Heart left ventricle (tissue), 16 donors: ENCODE measurements at regions not wholly inside any gene's neighbourhood (a gene's known extent, or its start where the extent isn't known, plus 50 kb on each side); places are given as distances from the start of the nearest gene placed in this dataset.

Experiments used
- ATAC-seq, 4 donors: fragments of 200-7000 bp; cut with Tn5 transposase; one replicate each; pipeline ENCODE4 v1.9.1; 2020 to 2022; ENCODE audit warnings: moderate library complexity in 4 of 4, mild to moderate bottlenecking in 3 of 4, moderate number of reproducible peaks in 1 of 4
- DNase-seq, 5 donors: peaks; one replicate each; pipeline ENCODE4 v3.0.0-alpha.2; 2020
- H3K27ac ChIP-seq, 12 donors: fragments of 200-600 bp; sonication (generic) in 4 of 12; one replicate each; pipeline versions ENCODE4 v1.5.0 to v1.8.0; 2016 to 2022; ENCODE audit warnings: mild to moderate bottlenecking in 2 of 12
- H3K27me3 ChIP-seq, 9 donors: fragments of 200-600 bp; sonication (generic) in 2 of 9; one replicate each; pipeline versions ENCODE4 v1.5.1 to v1.8.0; 2016 to 2022; ENCODE audit warnings: mild to moderate bottlenecking in 3 of 9
- H3K36me3 ChIP-seq, 9 donors: fragments of 200-600 bp; sonication (generic) in 2 of 9; one replicate each; pipeline versions ENCODE4 v1.5.0 to v1.8.0; 2018 to 2022; ENCODE audit warnings: mild to moderate bottlenecking in 2 of 9
- H3K4me1 ChIP-seq, 12 donors: fragments of 200-600 bp; sonication (generic) in 4 of 12; one replicate each; pipeline versions ENCODE4 v1.5.0 to v1.8.0; 2016 to 2022; ENCODE audit warnings: mild to moderate bottlenecking in 3 of 12
- H3K4me3 ChIP-seq, 12 donors: fragments of 200-600 bp; sonication (generic) in 4 of 12; one replicate each; pipeline versions ENCODE4 v1.5.0 to v1.8.0; 2017 to 2022; ENCODE audit warnings: mild to moderate bottlenecking in 9 of 12, moderate library complexity in 4 of 12
- H3K9me3 ChIP-seq, 12 donors: fragments of 200-600 bp; sonication (generic) in 4 of 12; one replicate each; pipeline versions ENCODE4 v1.5.0 to v1.8.0; 2016 to 2022; ENCODE audit warnings: mild to moderate bottlenecking in 1 of 12
- POLR2A ChIP-seq, 2 donors: fragments of 450-650 bp; IDR thresholded peaks; one replicate each; pipeline ENCODE4 v1.6.1; 2017; ENCODE audit warnings: antibody characterized with exemption in 2 of 2, mild to moderate bottlenecking in 2 of 2, moderate library complexity in 2 of 2
- WGBS, 4 donors: extraction: QIAGEN DNeasy Blood & Tissue Kit in 2 of 4; methylation state at CpG; one replicate each; pipeline versions ENCODE4 v1.1.5 to v1.1.7; 2013 to 2018; 5-methylcytosine and 5-hydroxymethylcytosine counted together
- intact Hi-C, 10 donors: fragments of 100-400 bp; cut with DNase I; formaldehyde crosslinking; loops; one replicate each; pipeline versions ENCODE4 v1.11.1 to v1.14.2; 2022
- TF ChIP-seq, protein P1 (sequence below), 12 donors: fragments of 200-600 bp; sonication (generic) in 4 of 12; IDR thresholded peaks; one replicate each; pipeline versions ENCODE4 v1.5.0 to v1.8.0; 2018 to 2022; ENCODE audit warnings: antibody characterized with exemption in 12 of 12, mild to moderate bottlenecking in 5 of 12
- donor health status: ischemic (EF 13 %, LVEDD 7.1; RV severe dilation, severe dysfunction).
- donor health status: healthy with polysubstance abuse.
- donor health status: DM: no; HTN: yes; CAD: no.
- donor health status: DM: no; HTN: no; CAD: no.
- donor health status: ischemic (EF 25% LVEDD 6.9; RV normal size, moderate dysfunction).
- donor health status: ischemic (EF 25% LVEDD 5.7; RV mildly dilated, moderate dysfunction).
- donor health status: healthy.
- donor health status: DM: yes; HTN: yes; CAD: no.
- donor health status: ischemic (EF 35%, LVEDD 5.7; RV mildly dilated, moderate dysfunction).
- donor health status: nonischemic (EF 11% LVEDD 7.7; RV severe dilation, severe dysfunction).
- donor health status: DM: yes; HTN: yes; CAD: no.
- donor health status: PGD.
- donor health status: ischemic (EF 29% LVEDD 5.4; RV normal size, mild dysfunction).
- donor health status: nonischemic (EF 23%, LVEDD 6.1; RV moderate dilation, normal function).

DNA sequence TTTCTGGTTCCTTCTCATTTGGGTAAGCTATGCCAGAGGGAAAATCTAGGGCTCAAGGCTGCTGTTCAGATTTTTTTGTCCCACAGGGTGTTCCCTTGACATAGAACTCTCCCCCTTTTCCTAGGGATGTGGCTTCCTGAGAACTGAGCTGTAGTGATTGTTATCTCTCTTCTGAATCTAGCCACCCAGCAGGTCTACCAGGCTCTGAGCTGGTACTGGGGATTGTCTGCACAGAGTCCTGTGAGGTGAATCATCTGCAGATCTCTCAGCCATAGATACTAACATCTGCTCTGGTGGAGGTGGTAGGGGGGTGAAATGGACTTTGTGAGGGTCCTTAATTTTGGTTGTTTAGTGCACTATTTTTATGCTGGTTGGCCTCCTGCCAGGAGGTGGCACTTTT is 167.3 kb upstream of the PGR start:
- TF ChIP-seq, protein P1, sequence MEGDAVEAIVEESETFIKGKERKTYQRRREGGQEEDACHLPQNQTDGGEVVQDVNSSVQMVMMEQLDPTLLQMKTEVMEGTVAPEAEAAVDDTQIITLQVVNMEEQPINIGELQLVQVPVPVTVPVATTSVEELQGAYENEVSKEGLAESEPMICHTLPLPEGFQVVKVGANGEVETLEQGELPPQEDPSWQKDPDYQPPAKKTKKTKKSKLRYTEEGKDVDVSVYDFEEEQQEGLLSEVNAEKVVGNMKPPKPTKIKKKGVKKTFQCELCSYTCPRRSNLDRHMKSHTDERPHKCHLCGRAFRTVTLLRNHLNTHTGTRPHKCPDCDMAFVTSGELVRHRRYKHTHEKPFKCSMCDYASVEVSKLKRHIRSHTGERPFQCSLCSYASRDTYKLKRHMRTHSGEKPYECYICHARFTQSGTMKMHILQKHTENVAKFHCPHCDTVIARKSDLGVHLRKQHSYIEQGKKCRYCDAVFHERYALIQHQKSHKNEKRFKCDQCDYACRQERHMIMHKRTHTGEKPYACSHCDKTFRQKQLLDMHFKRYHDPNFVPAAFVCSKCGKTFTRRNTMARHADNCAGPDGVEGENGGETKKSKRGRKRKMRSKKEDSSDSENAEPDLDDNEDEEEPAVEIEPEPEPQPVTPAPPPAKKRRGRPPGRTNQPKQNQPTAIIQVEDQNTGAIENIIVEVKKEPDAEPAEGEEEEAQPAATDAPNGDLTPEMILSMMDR (IDR thresholded peaks at IDR 0.05) = no peak
- Histone ChIP-seq H3K27ac (no peak overlapping the region), H3K4me1 (no peaks in the 10 kb centered on the region), H3K36me3 (no peaks in the 10 kb centered on the region), H3K27me3 (no peaks in the 10 kb centered on the region), H3K4me3 (no peak overlapping the region), H3K9me3 (peaks cover 0 to 16% (median 2%) of the 10 kb centered on the region in 12 donors)
- intact Hi-C loops = no loop called here
- ATAC-seq = no peak
- DNase-seq = no peak

DNA sequence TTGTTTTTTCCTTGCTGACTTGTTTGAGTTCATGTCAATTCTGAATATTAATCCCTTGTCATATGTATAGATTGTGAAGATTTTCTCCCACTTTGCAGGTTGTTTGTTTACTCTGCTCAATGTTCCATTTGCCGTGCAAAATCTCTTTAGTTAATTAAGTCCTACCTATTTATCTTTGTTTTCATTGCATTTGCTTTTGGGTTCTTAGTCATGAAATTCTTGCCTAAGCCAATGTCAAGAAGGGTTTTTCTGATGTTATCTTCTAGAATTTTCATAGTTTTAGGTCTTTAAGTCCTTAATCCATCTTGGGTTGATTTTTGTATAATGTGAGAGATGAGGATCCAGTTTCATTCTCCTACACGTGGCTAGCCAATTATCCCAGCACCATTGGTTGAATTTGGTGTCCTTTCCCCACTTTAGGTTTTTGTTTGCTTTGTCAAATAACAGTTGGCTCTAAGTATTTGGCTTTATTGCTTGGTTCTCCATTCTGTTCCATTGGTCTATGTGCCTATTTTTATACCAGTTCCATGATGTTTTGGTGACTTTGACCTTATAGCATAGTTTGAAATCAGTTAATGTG is 163.1 kb upstream of the PGR start:
- Histone ChIP-seq H3K9me3 (peaks cover 0 to 44% (median 11%) of the 10 kb centered on the region in 12 donors), H3K4me1 (no peaks in the 10 kb centered on the region), H3K27me3 (no peaks in the 10 kb centered on the region), H3K27ac (no peak overlapping the region), H3K4me3 (no peak overlapping the region), H3K36me3 (no peaks in the 10 kb centered on the region)
- WGBS, 4 donors = 71 to 80% (median 72%) methylated on average over 2 of the region's 2 CpGs
- ATAC-seq (no peak), DNase-seq (no peak)
- TF ChIP-seq POLR2A (IDR thresholded peaks at IDR 0.05) = no peak
- TF ChIP-seq, protein P1 (IDR thresholded peaks at IDR 0.05) = no peak
- intact Hi-C loops = no loop called here

DNA sequence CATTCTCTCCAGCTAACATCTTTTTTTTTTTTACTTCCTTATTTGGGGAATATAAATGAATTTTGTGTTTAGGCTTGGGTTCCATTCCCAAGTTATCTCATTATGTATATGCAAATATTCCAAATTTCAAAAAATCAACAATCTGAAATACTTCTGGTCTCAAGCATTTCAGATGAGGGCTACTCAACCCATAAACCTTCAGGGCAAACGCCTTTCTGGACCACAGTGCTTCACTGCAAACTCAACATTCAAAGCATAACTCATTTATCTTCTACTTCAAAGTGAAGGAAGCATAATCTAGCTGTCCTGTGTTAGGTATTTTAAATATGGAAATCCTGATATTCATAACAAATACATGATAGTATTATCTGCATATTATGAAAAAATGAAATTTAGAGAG is 161.7 kb upstream of the PGR start:
- no peak overlapping the region for H3K4me3 ChIP-seq
- intact Hi-C loops = no loop called here
- TF ChIP-seq, protein P1 (IDR thresholded peaks at IDR 0.05) = no peak
- TF ChIP-seq POLR2A (IDR thresholded peaks at IDR 0.05) = no peak
- H3K27ac ChIP-seq = no peak overlapping the region
- no peaks in the 10 kb centered on the region for H3K27me3 ChIP-seq
- peaks cover 0 to 45% (median 11%) of the 10 kb centered on the region in 12 donors for H3K9me3 ChIP-seq
- H3K36me3 ChIP-seq = no peaks in the 10 kb centered on the region
- no peaks in the 10 kb centered on the region for H3K4me1 ChIP-seq
- 47 to 66% (median 57%) methylated on average over 1 of the region's 1 CpG for WGBS, 4 donors
- no peak for ATAC-seq
- DNase-seq = no peak

DNA sequence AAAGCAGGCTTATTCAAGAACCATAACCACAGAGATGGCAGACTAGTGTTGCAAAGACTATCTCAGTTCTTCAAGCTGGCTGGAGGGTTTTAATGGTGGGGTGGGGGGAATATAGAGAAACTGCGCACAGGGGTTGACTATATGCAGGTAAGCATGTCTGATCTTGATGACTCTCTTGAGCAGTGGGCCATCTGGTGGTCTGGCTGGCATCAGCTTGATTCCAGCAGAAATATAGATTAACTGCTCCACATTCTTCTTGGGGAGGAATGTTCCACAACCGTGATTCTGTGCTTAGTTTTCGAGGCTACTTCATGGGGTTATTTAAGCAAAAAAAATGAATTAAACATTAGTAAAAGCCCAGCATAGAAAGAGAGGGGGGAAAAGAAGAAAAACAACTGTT is 158.8 kb upstream of the PGR start:
- WGBS, 4 donors = 55 to 67% (median 64%) methylated on average over 3 of the region's 3 CpGs
- ATAC-seq = no peak
- TF ChIP-seq POLR2A (IDR thresholded peaks at IDR 0.05) = no peak
- TF ChIP-seq, protein P1 (IDR thresholded peaks at IDR 0.05) = no peak

More for the DNA sequence above, 158.8 kb upstream of the PGR start:
- Histone ChIP-seq H3K27ac (no peak overlapping the region), H3K36me3 (no peaks in the 10 kb centered on the region), H3K27me3 (no peaks in the 10 kb centered on the region), H3K4me3 (no peak overlapping the region), H3K4me1 (no peaks in the 10 kb centered on the region), H3K9me3 (peaks cover 0 to 41% (median 9%) of the 10 kb centered on the region in 12 donors)
- intact Hi-C loops = no loop called here
- DNase-seq = no peak
